HepG2 (cell line): ENCODE measurements at regions not wholly inside any gene's neighbourhood (a gene's known extent, or its start where the extent isn't known, plus 50 kb on each side); places are given as distances from the start of the nearest gene placed in this dataset.

Experiments
- AHDC1 ChIP-seq: sonication (generic); formaldehyde crosslinking; IDR thresholded peaks from 2 replicates; pipeline ENCODE4 v1.5.1; 2020; ENCODE audit warnings: mild to moderate bottlenecking, missing genetic modification reagents, borderline replicate concordance
- DR1 ChIP-seq: sonication (generic); formaldehyde crosslinking; IDR thresholded peaks from 2 replicates; pipeline ENCODE4 v1.8.0; 2021; ENCODE audit warnings: mild to moderate bottlenecking, missing genetic modification reagents, inconsistent platforms
- GABPA ChIP-seq, 2 experiments: IDR thresholded peaks; 2 replicates each; pipeline ENCODE4 v1.6.1; 2011 to 2016; ENCODE audit warnings: low read depth in 2 of 2, low read length in 1 of 2, missing biosample characterization in 1 of 2, missing genetic modification characterization in 1 of 2
- GLI4 ChIP-seq: sonication (generic); formaldehyde crosslinking; IDR thresholded peaks from 2 replicates; pipeline ENCODE4 v1.5.1; 2020; ENCODE audit warnings: missing genetic modification reagents, mild to moderate bottlenecking, moderate library complexity, borderline replicate concordance
- MLLT10 ChIP-seq: sonication (generic); formaldehyde crosslinking; IDR thresholded peaks from 2 replicates; pipeline ENCODE4 v1.4.0; 2020; ENCODE audit warnings: missing genetic modification reagents
- SAFB2 ChIP-seq: sonication (generic); formaldehyde crosslinking; IDR thresholded peaks from 2 replicates; pipeline ENCODE4 v1.5.1; 2020; ENCODE audit warnings: missing genetic modification reagents, low read depth, mild to moderate bottlenecking, borderline replicate concordance
- ZNF503 ChIP-seq: sonication (generic); formaldehyde crosslinking; IDR thresholded peaks from 2 replicates; pipeline ENCODE4 v1.4.0; 2020; ENCODE audit warnings: missing genetic modification reagents
- ZNF549 ChIP-seq: sonication (generic); formaldehyde crosslinking; IDR thresholded peaks from 2 replicates; pipeline ENCODE4 v1.5.0; 2020; ENCODE audit warnings: missing genetic modification reagents
- TF ChIP-seq, protein P1 (sequence below): sonication (generic); formaldehyde crosslinking; IDR thresholded peaks from 2 replicates; pipeline ENCODE4 v1.4.0; 2020; ENCODE audit warnings: missing genetic modification reagents, borderline replicate concordance
- TF ChIP-seq, protein P2 (sequence below): sonication (generic); formaldehyde crosslinking; IDR thresholded peaks from 2 replicates; pipeline ENCODE4 v1.9.0; 2021; ENCODE audit warnings: missing genetic modification reagents, mild to moderate bottlenecking, borderline replicate concordance
- TF ChIP-seq, protein P3 (sequence below): sonication (generic); formaldehyde crosslinking; IDR thresholded peaks from 2 replicates; pipeline ENCODE4 v1.8.1; 2022; ENCODE audit warnings: low read depth, mild to moderate bottlenecking, missing genetic modification reagents

DNA sequence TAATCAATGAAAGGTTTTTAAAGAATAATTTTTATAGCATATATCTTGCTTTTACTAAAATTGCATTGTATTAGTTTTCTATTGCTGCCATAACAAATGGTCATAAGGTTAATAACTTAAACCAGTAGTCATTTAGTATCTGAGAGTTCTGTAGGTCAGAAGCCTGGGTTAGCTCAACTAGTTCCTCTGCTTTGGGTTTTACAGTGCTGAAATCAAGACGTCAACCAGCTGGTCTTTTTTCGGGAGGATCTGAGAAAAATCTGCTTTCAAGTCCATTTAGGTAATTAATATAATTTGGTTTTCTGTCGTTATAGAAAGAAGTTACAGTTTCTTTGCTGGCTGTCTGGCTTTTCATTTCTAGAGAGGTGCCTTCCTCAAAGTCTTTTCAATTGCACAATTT, 577.7 kb downstream of the MRPL39 start (continued):
- TF ChIP-seq, protein P1, sequence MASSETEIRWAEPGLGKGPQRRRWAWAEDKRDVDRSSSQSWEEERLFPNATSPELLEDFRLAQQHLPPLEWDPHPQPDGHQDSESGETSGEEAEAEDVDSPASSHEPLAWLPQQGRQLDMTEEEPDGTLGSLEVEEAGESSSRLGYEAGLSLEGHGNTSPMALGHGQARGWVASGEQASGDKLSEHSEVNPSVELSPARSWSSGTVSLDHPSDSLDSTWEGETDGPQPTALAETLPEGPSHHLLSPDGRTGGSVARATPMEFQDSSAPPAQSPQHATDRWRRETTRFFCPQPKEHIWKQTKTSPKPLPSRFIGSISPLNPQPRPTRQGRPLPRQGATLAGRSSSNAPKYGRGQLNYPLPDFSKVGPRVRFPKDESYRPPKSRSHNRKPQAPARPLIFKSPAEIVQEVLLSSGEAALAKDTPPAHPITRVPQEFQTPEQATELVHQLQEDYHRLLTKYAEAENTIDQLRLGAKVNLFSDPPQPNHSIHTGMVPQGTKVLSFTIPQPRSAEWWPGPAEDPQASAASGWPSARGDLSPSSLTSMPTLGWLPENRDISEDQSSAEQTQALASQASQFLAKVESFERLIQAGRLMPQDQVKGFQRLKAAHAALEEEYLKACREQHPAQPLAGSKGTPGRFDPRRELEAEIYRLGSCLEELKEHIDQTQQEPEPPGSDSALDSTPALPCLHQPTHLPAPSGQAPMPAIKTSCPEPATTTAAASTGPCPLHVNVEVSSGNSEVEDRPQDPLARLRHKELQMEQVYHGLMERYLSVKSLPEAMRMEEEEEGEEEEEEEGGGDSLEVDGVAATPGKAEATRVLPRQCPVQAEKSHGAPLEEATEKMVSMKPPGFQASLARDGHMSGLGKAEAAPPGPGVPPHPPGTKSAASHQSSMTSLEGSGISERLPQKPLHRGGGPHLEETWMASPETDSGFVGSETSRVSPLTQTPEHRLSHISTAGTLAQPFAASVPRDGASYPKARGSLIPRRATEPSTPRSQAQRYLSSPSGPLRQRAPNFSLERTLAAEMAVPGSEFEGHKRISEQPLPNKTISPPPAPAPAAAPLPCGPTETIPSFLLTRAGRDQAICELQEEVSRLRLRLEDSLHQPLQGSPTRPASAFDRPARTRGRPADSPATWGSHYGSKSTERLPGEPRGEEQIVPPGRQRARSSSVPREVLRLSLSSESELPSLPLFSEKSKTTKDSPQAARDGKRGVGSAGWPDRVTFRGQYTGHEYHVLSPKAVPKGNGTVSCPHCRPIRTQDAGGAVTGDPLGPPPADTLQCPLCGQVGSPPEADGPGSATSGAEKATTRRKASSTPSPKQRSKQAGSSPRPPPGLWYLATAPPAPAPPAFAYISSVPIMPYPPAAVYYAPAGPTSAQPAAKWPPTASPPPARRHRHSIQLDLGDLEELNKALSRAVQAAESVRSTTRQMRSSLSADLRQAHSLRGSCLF (CRISPR knock-in tag), result no peak
- no peak for TF ChIP-seq AHDC1
- TF ChIP-seq, protein P2, sequence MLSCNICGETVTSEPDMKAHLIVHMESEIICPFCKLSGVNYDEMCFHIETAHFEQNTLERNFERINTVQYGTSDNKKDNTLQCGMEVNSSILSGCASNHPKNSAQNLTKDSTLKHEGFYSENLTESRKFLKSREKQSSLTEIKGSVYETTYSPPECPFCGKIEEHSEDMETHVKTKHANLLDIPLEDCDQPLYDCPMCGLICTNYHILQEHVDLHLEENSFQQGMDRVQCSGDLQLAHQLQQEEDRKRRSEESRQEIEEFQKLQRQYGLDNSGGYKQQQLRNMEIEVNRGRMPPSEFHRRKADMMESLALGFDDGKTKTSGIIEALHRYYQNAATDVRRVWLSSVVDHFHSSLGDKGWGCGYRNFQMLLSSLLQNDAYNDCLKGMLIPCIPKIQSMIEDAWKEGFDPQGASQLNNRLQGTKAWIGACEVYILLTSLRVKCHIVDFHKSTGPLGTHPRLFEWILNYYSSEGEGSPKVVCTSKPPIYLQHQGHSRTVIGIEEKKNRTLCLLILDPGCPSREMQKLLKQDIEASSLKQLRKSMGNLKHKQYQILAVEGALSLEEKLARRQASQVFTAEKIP (CRISPR knock-in tag), result no peak
- TF ChIP-seq GLI4 (CRISPR knock-in tag), result no peak
- no peak for TF ChIP-seq DR1 (CRISPR knock-in tag)
- TF ChIP-seq GABPA (IDR thresholded peaks at IDR 0.05; ENCODE audit: low read depth, low read length), result no peak
- no peak for TF ChIP-seq GABPA (CRISPR knock-in tag; IDR thresholded peaks at IDR 0.05; ENCODE audit: low read depth)
- TF ChIP-seq MLLT10 (CRISPR knock-in tag), result no peak
- no peak for TF ChIP-seq SAFB2
- TF ChIP-seq, protein P3, sequence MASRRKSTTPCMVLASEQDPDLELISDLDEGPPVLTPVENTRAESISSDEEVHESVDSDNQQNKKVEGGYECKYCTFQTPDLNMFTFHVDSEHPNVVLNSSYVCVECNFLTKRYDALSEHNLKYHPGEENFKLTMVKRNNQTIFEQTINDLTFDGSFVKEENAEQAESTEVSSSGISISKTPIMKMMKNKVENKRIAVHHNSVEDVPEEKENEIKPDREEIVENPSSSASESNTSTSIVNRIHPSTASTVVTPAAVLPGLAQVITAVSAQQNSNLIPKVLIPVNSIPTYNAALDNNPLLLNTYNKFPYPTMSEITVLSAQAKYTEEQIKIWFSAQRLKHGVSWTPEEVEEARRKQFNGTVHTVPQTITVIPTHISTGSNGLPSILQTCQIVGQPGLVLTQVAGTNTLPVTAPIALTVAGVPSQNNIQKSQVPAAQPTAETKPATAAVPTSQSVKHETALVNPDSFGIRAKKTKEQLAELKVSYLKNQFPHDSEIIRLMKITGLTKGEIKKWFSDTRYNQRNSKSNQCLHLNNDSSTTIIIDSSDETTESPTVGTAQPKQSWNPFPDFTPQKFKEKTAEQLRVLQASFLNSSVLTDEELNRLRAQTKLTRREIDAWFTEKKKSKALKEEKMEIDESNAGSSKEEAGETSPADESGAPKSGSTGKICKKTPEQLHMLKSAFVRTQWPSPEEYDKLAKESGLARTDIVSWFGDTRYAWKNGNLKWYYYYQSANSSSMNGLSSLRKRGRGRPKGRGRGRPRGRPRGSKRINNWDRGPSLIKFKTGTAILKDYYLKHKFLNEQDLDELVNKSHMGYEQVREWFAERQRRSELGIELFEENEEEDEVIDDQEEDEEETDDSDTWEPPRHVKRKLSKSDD, result no peak
- no peak for TF ChIP-seq ZNF549 (CRISPR knock-in tag)
- TF ChIP-seq ZNF503 (CRISPR knock-in tag), result no peak
